HG03378 (cell line): ENCODE measurements at regions not wholly inside any gene's neighbourhood (a gene's known extent, or its start where the extent isn't known, plus 50 kb on each side); places are given as distances from the start of the nearest gene placed in this dataset.

ENCODE experiments used
- ATAC-seq: cut with Tn5 transposase; IDR thresholded peaks from one replicate; pipeline ENCODE4 v1.9.1; 2021; ENCODE audit warnings: mild to moderate bottlenecking, moderate library complexity; ENCODE audit not compliant: unreplicated experiment

GRCh38 chr20:57840504-57841296 is 130.9 kb upstream of the PMEPA1 start:
- no peak for ATAC-seq

GRCh38 chr20:57840066-57840465 is 130.3 kb upstream of the PMEPA1 start:
- ATAC-seq = no peak

GRCh38 chr20:57838670-57839151 is 128.9 kb upstream of the PMEPA1 start:
- ATAC-seq = no peak

DNA sequence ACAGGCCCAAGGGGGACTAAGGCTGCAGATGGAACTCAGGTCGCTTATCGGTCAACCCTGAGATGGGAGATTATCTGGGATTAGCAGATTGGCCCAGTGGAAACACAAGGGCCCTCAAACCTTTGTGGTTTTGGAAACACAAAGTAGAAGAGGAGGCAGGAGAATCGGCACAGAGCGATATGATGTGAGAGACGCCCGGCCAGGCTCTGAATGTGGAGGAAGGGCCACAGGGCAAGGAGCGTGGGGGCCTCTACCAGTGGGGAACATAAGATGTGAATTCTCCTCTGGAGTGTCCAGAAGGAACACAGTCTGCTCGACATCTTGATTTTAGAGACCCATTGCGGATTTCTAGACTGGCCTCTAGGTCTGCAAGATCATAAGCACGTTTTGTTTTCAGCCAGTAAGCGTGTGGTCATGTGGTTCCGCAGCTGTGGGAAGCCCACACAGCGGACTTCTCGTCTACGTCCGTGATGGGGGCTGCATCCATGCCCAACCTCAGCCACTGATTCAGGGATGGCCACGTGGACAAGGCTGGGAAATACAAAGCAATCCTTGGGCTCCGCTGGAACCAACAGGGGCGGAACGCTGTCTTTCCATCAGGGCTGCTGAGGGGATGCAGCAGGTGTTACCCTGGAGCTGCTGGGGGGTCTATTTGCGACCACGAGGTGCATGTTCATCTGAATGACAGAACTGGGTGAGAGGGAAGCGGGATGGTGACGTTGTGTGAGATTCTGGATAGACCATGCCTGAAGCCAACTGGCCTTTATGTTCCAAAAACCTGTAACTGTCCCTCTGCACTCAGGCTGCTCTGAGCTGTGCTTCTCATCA is 127.6 kb upstream of the PMEPA1 start:
- no peak for ATAC-seq

- ATAC-seq = no peak
Measured at GRCh38 chr20:57835588-57836455, 126.0 kb upstream of the PMEPA1 start.

- no peak for ATAC-seq
Measured at GRCh38 chr20:57835074-57835452, 125.2 kb upstream of the PMEPA1 start.

GRCh38 chr20:57834306-57835073 is 124.7 kb upstream of the PMEPA1 start:
- ATAC-seq = no peak

DNA sequence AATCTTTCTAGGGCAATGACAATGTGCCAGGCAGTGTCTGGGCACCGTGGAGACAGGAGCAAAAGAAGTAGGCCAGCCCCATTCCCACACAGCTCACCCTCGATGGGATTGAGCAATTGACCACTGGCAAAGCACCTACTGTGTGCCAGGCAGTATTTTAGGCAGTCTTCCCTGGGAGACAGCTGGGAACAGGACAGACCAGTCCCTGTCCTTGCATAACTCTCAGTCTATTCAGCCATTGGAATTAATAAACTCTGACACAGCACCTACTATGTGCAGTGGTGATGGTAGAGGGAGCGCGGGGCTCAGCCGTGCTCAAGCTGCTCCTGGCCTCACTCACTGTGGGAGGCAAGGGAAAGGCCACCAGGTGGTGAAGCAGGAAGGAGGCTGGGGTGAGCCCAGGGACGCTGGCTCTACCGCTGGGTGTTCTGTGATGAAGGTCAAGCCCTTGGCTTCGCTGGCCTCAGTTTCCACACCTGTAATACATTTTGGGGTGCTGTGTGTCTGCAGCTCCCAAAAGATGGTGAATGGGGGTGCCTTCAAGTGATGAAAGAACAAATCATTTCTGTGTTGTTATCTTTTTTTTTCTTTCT is 122.3 kb upstream of the PMEPA1 start:
- ATAC-seq = no peak

- ATAC-seq = no peak
Measured at GRCh38 chr20:57831326-57831992, 121.6 kb upstream of the PMEPA1 start.

- ATAC-seq = no peak
Measured at GRCh38 chr20:57830515-57830895, 120.7 kb upstream of the PMEPA1 start.

DNA sequence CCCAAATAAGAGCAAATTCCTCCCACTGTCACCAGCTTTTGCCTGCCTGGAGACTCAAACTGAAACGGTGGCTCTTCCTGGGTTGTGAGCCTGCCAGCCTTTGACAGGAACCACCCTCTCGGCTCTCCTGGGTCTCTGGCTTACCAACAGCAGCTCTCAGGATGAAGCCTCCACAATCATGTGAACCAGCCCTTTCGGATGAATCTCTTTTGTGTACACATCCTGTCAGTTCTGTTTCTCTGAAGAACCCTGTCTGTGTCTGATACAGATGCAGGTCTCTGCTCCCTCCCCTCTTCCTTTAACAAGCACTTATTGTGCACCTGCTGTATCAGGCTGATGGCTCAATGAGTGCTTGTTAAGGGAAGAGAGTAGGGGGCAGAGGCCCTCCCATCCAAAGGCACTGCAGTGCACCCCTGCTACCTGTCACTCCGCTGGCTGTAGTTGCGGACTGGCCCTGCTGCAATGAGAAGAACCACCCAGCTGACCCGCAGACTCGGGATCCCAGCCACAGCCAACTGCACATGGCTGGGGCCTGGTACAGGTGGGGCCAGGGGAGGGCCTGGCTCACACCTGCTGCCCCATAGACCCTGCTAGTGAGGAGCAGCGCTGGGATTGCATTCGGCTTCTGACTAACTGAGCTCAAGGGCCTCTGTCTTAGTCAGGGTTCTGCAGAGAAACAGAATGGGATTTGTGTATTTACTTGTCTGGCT is 120.1 kb upstream of the PMEPA1 start:
- ATAC-seq = no peak

GRCh38 chr20:57829336-57829735 is 119.5 kb upstream of the PMEPA1 start:
- ATAC-seq = no peak

GRCh38 chr20:57828696-57829095 is 118.9 kb upstream of the PMEPA1 start:
- no peak for ATAC-seq

DNA sequence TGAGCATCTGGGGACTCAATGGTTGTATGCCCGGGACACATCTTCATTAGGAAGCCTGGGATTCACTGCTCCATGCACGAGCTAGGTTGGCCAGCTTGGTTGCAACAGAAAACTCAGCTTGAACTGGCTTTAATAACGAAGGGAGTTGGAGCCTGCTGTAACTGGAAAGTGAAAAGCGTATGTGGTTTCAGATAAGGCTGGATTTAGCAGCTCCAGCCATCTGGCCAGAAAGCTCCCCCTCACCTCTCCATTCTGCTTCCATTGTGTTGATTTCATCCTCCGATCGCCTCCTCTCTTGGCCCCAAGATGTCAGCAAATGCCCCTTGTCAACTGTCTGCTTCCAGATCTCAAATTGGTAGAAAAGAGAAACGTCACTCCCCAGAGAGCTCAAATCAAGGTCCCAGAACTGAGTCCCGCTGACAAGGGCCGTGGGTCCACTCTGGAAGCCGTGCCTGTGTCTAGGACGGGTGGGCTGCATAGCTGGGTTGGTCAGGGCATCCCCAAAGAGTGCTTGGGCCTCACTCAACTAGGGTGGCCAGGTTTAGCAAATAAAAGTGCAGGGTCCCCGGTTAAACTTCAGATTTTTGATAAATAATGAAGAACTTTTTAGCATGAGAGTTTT is 117.0 kb upstream of the PMEPA1 start:
- ATAC-seq = no peak

- ATAC-seq = no peak
Measured at GRCh38 chr20:57824909-57825308, 115.1 kb upstream of the PMEPA1 start.

- no peak for ATAC-seq
Measured at GRCh38 chr20:57821935-57822334, 112.1 kb upstream of the PMEPA1 start.

- ATAC-seq = no peak
Measured at GRCh38 chr20:57819691-57820380, 110.0 kb upstream of the PMEPA1 start.

DNA sequence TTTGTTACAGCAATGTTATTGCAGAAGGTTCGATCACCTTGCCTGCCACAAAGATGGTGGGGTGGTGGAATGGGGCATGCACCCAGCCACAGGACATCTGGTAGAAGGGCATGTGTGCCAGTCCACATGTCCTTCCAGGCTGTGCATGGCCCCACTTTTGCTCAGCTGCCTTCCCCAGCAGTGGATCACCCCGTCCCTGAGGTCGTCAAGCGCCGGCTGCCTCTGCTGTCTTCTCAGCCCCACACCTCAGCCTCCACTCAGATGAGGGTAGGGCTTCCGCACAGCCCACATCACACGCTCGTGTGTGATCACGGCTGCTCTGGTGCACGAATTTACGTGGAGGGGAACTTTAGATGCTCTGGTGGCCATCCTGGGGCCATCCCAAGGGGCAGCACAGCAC is 109.5 kb upstream of the PMEPA1 start:
- no peak for ATAC-seq
